PFSK-1 (cell line): ENCODE measurements at regions not wholly inside any gene's neighbourhood (a gene's known extent, or its start where the extent isn't known, plus 50 kb on each side); places are given as distances from the start of the nearest gene placed in this dataset.

Source experiments
- FOXP2 ChIP-seq: optimal IDR thresholded peaks from 2 replicates; pipeline ENCODE3; 2011; ENCODE audit warnings: borderline replicate concordance, control low read depth, inconsistent platforms; ENCODE audit not compliant: insufficient read depth; ENCODE audit errors: extremely low read length, extremely low read depth
- POLR2AphosphoS5 ChIP-seq: IDR thresholded peaks from 2 replicates; pipeline ENCODE4 v1.6.1; 2012; ENCODE audit warnings: low read depth, mild to moderate bottlenecking, control low read depth, low read length, moderate library complexity
- REST ChIP-seq, 2 experiments: IDR thresholded peaks; 2 replicates each; pipeline versions ENCODE4 v1.6.1 to v1.8.0; 2011 to 2012; ENCODE audit warnings: low read depth in 2 of 2, low read length in 2 of 2, control low read depth in 1 of 2, inconsistent platforms in 1 of 2, mild to moderate bottlenecking in 1 of 2, moderate library complexity in 1 of 2; ENCODE audit not compliant: insufficient read depth in 1 of 2
- SIN3A ChIP-seq: IDR thresholded peaks from 2 replicates; pipeline ENCODE4 v1.6.1; 2012; ENCODE audit warnings: mild to moderate bottlenecking, low read length, moderate library complexity, borderline replicate concordance; ENCODE audit not compliant: insufficient read depth
- TAF1 ChIP-seq: IDR thresholded peaks from 2 replicates; pipeline ENCODE4 v1.6.1; 2012; ENCODE audit warnings: low read length, control low read depth, borderline replicate concordance; ENCODE audit not compliant: insufficient read depth

GRCh38 chr1:55337801-55338447 is 122.8 kb upstream of the USP24 start:
- TF ChIP-seq REST (IDR thresholded peaks at IDR 0.05; ENCODE audit: insufficient read depth in 1 of 2, low read depth in 2 of 2, low read length in 2 of 2) (no peak), FOXP2 (no peak), SIN3A (no peak), POLR2AphosphoS5 (no peak), TAF1 (no peak)

DNA sequence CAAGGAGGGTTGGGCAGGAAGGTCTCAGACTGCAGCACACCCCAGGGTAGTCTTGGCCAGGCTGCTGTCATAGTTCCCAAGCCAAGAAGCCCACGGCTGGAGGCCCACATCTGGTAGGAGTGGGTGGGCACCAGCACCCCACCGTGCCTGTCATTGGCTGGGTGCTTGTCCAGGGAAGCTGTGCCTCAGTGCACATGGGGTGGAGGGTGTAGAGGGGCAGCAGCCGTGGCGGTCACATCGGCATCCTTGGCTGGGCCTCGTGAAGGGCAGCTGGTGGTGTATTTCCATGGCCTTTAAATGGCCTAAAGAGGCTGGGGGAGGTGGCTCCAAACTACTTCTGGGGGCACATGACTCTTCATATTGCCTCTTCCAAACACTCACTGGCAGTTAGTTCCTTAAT is 119.6 kb upstream of the USP24 start:
- TF ChIP-seq REST (IDR thresholded peaks at IDR 0.05; ENCODE audit: insufficient read depth in 1 of 2, low read depth in 2 of 2, low read length in 2 of 2) (no peak), POLR2AphosphoS5 (no peak), SIN3A (no peak), FOXP2 (no peak), TAF1 (no peak)

DNA sequence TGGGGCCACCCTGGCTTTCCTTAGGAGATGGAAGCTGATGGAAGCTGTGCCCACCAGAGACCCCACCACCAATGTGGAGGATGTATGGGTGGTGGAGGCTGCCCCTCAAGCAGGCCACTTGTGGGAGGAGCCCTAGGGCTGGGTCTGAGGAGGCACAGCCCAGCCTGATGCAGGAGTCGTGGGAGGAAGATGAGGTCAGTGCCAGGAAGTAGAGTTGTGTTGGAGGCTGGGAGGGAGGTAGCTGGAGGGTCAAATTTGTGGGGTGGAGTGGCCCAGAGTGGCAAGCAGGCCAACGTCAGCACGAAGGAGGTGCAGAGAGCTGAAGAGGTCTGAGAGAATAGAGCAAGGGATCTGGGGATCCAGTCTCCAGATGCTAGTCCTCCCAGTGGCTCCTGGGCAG is 119.0 kb upstream of the USP24 start:
- TF ChIP-seq REST (IDR thresholded peaks at IDR 0.05; ENCODE audit: insufficient read depth in 1 of 2, low read depth in 2 of 2, low read length in 2 of 2): no peak
- no peak for TF ChIP-seq TAF1
- TF ChIP-seq SIN3A: no peak
- TF ChIP-seq FOXP2: no peak
- no peak for TF ChIP-seq POLR2AphosphoS5

DNA sequence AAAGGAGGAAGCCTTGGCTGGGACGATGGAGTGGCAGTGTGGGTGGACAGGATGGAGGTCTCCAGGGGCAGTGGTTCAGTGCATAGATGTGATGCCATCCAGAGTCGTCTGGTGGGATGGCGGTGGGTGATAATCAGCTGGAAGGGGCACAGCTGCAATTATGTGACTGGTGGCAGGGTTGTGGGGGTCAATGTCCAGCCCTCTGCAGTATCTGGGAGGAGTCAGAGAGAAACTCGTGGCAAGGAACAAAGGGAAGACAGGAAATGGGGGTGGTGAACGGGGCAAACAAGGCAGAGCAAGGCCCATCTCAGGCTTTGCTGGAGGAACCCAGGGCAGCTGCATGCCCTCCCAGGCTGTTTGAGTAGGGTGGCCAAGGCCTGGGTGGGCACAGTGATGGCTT is 118.3 kb upstream of the USP24 start:
- TF ChIP-seq FOXP2 (no peak), REST (IDR thresholded peaks at IDR 0.05; ENCODE audit: insufficient read depth in 1 of 2, low read depth in 2 of 2, low read length in 2 of 2) (no peak), SIN3A (no peak), TAF1 (no peak), POLR2AphosphoS5 (no peak)

GRCh38 chr1:55331351-55331750 is 116.2 kb upstream of the USP24 start:
- TF ChIP-seq POLR2AphosphoS5: no peak
- TF ChIP-seq TAF1: no peak
- no peak for TF ChIP-seq SIN3A
- TF ChIP-seq REST (IDR thresholded peaks at IDR 0.05; ENCODE audit: insufficient read depth in 1 of 2, low read depth in 2 of 2, low read length in 2 of 2): no peak
- no peak for TF ChIP-seq FOXP2
